HCT116 (cell line): ENCODE measurements at regions not wholly inside any gene's neighbourhood (a gene's known extent, or its start where the extent isn't known, plus 50 kb on each side); places are given as distances from the start of the nearest gene placed in this dataset.

Experiments used
- ATF3 ChIP-seq: IDR thresholded peaks from 2 replicates; pipeline ENCODE4 v1.6.1; 2012
- CTCF ChIP-seq, 3 experiments: fragments of 200-600 bp in 1 of 3; sonication (generic) in 1 of 3; IDR thresholded peaks in 2 of 3; conservative IDR thresholded peaks in 1 of 3; 2 replicates each; pipeline ENCODE4 v1.5.1; 2012 to 2017; ENCODE audit warnings: low read depth in 2 of 3, low read length in 2 of 3, antibody characterized with exemption in 1 of 3, borderline replicate concordance in 1 of 3, control low read depth in 1 of 3, mild to moderate bottlenecking in 1 of 3, mixed read lengths in 1 of 3, mixed run types in 1 of 3, moderate library complexity in 1 of 3; ENCODE audit not compliant: insufficient read depth in 1 of 3
- EGR1 ChIP-seq: IDR thresholded peaks from 2 replicates; pipeline ENCODE4 v1.6.1; 2012; ENCODE audit warnings: low read depth
- EZH2 ChIP-seq: fragments of 200-600 bp; sonication (generic); IDR thresholded peaks from 2 replicates; pipeline ENCODE4 v1.6.1; 2017; ENCODE audit warnings: antibody characterized with exemption, mixed run types
- EZH2phosphoT487 ChIP-seq: fragments of 200-600 bp; IDR thresholded peaks from 2 replicates; pipeline ENCODE4 v1.6.1; 2018; ENCODE audit warnings: antibody characterized with exemption, borderline replicate concordance
- POLR2A ChIP-seq: IDR thresholded peaks from 2 replicates; pipeline ENCODE4 v1.7.0; 2011; ENCODE audit warnings: borderline replicate concordance; ENCODE audit not compliant: insufficient read depth, insufficient read length; ENCODE audit errors: extremely low read depth
- POLR2AphosphoS5 ChIP-seq: IDR thresholded peaks from 2 replicates; pipeline ENCODE4 v1.6.1; 2011; ENCODE audit warnings: mild to moderate bottlenecking, low read depth, low read length, moderate library complexity
- ZFX ChIP-seq: fragments of 450-650 bp; IDR thresholded peaks from 2 replicates; pipeline ENCODE4 v1.6.1; 2017
- TF ChIP-seq, protein P1 (sequence below): IDR thresholded peaks from 2 replicates; pipeline ENCODE4 v1.6.1; 2012; ENCODE audit warnings: low read depth
- TF ChIP-seq, protein P2 (sequence below): IDR thresholded peaks from 2 replicates; pipeline ENCODE4 v1.6.1; 2012

DNA sequence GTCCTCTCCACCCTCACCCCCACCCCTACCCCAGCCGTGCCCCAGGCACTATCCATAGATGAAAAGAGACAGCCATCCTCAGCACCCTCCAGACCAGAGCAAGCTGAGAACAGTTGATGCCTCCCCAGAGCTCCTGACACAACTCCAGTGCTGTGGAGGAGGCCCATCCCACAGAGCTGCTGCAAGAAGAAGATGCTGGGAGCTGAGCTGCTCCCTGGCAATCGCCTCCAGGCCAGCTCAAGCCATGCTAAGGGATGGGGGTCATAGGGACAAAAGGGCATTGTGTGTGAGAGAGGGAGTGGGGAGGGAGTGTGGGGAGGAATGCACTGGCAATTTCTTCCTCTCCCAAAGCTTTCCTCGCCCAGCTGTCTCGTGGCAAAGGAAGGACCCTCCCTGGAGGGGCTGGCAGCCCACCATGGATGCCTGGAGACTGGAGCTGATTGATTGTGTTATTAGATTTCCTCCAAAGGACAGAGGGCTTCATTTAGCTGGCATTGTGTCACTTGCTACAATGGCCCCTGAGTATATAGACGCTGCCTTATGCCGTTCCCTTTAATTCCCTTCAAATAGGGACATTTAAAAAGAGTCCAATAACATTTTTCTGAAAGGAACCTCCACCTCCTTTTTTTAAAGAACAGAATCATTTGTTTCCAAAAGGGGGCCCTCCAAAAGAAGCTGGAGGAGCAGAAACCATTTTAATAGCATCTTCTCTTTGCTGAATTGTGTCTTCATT, 476.4 kb downstream of the FOXO1 start:
- TF ChIP-seq EGR1 (no peak), POLR2A (no peak), CTCF (IDR thresholded peaks at IDR 0.05 in 2 of 3, conservative IDR thresholded peaks at IDR 0.05 in 1 of 3; ENCODE audit: borderline replicate concordance in 1 of 3, insufficient read depth in 1 of 3, low read depth in 2 of 3, low read length in 2 of 3) (no peak), EZH2 (no peak), ATF3 (no peak), EZH2phosphoT487 (no peak), ZFX (no peak), POLR2AphosphoS5 (no peak)
- TF ChIP-seq, protein P1, sequence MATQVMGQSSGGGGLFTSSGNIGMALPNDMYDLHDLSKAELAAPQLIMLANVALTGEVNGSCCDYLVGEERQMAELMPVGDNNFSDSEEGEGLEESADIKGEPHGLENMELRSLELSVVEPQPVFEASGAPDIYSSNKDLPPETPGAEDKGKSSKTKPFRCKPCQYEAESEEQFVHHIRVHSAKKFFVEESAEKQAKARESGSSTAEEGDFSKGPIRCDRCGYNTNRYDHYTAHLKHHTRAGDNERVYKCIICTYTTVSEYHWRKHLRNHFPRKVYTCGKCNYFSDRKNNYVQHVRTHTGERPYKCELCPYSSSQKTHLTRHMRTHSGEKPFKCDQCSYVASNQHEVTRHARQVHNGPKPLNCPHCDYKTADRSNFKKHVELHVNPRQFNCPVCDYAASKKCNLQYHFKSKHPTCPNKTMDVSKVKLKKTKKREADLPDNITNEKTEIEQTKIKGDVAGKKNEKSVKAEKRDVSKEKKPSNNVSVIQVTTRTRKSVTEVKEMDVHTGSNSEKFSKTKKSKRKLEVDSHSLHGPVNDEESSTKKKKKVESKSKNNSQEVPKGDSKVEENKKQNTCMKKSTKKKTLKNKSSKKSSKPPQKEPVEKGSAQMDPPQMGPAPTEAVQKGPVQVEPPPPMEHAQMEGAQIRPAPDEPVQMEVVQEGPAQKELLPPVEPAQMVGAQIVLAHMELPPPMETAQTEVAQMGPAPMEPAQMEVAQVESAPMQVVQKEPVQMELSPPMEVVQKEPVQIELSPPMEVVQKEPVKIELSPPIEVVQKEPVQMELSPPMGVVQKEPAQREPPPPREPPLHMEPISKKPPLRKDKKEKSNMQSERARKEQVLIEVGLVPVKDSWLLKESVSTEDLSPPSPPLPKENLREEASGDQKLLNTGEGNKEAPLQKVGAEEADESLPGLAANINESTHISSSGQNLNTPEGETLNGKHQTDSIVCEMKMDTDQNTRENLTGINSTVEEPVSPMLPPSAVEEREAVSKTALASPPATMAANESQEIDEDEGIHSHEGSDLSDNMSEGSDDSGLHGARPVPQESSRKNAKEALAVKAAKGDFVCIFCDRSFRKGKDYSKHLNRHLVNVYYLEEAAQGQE = no peak
- TF ChIP-seq, protein P2, sequence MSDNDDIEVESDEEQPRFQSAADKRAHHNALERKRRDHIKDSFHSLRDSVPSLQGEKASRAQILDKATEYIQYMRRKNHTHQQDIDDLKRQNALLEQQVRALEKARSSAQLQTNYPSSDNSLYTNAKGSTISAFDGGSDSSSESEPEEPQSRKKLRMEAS = no peak
